H1 (cell line): ENCODE measurements at regions not wholly inside any gene's neighbourhood (a gene's known extent, or its start where the extent isn't known, plus 50 kb on each side); places are given as distances from the start of the nearest gene placed in this dataset.

Source experiments
- CTCF ChIA-PET: fragments of 300-600 bp; sonication (Branson Sonifier 250); formaldehyde crosslinking; loops from one replicate; lab custom pipeline; 2021; ENCODE audit not compliant: partially characterized antibody; lab: Charles Lee
- POLR2A ChIA-PET: fragments of 300-600 bp; sonication (Branson Sonifier 250); formaldehyde crosslinking; loops from one replicate; lab custom pipeline; 2021; ENCODE audit warnings: inconsistent platforms; ENCODE audit not compliant: partially characterized antibody; lab: Charles Lee
- DNase-seq, 2 experiments: peaks; one replicate each; pipeline versions ENCODE4 v3.0.0 to v3.0.0-alpha.2; 2010 to 2022; ENCODE audit warnings: low spot score in 2 of 2, low read depth in 1 of 2, mixed read lengths in 1 of 2
- FAIRE-seq: peaks from 2 replicates; lab custom pipeline; 2011; peaks lifted over from hg19 to GRCh38; lab: Jason Lieb, UNC
- H2AFZ ChIP-seq: 2 replicates; pipeline ENCODE4 v1.8.1; 2012; ENCODE audit warnings: low read length, inconsistent platforms
- H2AK5ac ChIP-seq: 2 replicates; pipeline ENCODE4 v1.6.1; 2013; ENCODE audit warnings: low read depth, low read length
- H2BK120ac ChIP-seq: replicated peaks from 2 replicates; pipeline ENCODE3; 2013; ENCODE audit warnings: low read depth, low read length, inconsistent platforms
- H2BK12ac ChIP-seq: 2 replicates; pipeline ENCODE4 v1.6.1; 2013; ENCODE audit warnings: low read depth, low read length
- H2BK15ac ChIP-seq: 2 replicates; pipeline ENCODE4 v1.6.1; 2013; ENCODE audit warnings: low read length
- H2BK20ac ChIP-seq: 2 replicates; pipeline ENCODE4 v1.6.1; 2013; ENCODE audit warnings: low read length
- H2BK5ac ChIP-seq: 2 replicates; pipeline ENCODE4 v1.6.1; 2013; ENCODE audit warnings: low read depth, low read length
- H3K14ac ChIP-seq: 2 replicates; pipeline ENCODE4 v1.6.1; 2013; ENCODE audit warnings: inconsistent platforms; ENCODE audit not compliant: insufficient read length
- H3K18ac ChIP-seq: 2 replicates; pipeline ENCODE4 v1.6.1; 2013; ENCODE audit warnings: low read length; ENCODE audit errors: extremely low read depth
- H3K23ac ChIP-seq: 2 replicates; pipeline ENCODE4 v1.6.1; 2013; ENCODE audit warnings: inconsistent platforms; ENCODE audit not compliant: insufficient read length
- H3K23me2 ChIP-seq: 2 replicates; pipeline ENCODE4 v1.6.1; 2013; ENCODE audit warnings: low read depth, low read length
- H3K27ac ChIP-seq: 2 replicates; pipeline ENCODE4 v1.6.1; 2011; ENCODE audit warnings: low read depth, low read length, inconsistent platforms
- H3K27me3 ChIP-seq, 4 experiments: replicated peaks in 1 of 4; 1 replicate in 1 of 4; 2 replicates in 3 of 4; pipeline versions ENCODE4 v1.6.1 to v1.8.1; 2011 to 2013; ENCODE audit warnings: low read length in 3 of 4, mild to moderate bottlenecking in 3 of 4, inconsistent platforms in 2 of 4, mixed read lengths in 2 of 4, moderate library complexity in 1 of 4; ENCODE audit not compliant: control insufficient read depth in 3 of 4, insufficient read depth in 3 of 4; ENCODE audit errors: extremely low read depth in 1 of 4
- H3K36me3 ChIP-seq, 4 experiments: 2 replicates each; pipeline versions ENCODE4 v1.6.1 to v1.8.1; 2011 to 2013; ENCODE audit warnings: mild to moderate bottlenecking in 4 of 4, low read length in 3 of 4, moderate library complexity in 2 of 4, control low read depth in 1 of 4, inconsistent platforms in 1 of 4; ENCODE audit not compliant: insufficient read depth in 4 of 4, control insufficient read depth in 2 of 4
- H3K4ac ChIP-seq: replicated peaks from 2 replicates; pipeline ENCODE3; 2013; ENCODE audit warnings: low read length, low read depth, mixed read lengths, inconsistent platforms; ENCODE audit not compliant: insufficient read length
- H3K4me1 ChIP-seq, 4 experiments: replicated peaks in 1 of 4; 1 replicate in 1 of 4; 2 replicates in 3 of 4; pipeline versions ENCODE4 v1.6.1 to v1.8.1; 2011 to 2013; ENCODE audit warnings: low read length in 3 of 4, inconsistent platforms in 2 of 4, mixed read lengths in 1 of 4; ENCODE audit not compliant: insufficient read depth in 4 of 4, control insufficient read depth in 3 of 4
- H3K4me2 ChIP-seq, 2 experiments: 2 replicates each; pipeline versions ENCODE4 v1.6.1 to v1.8.1; 2011 to 2013; ENCODE audit warnings: low read depth in 2 of 2, low read length in 2 of 2, control low read depth in 1 of 2, inconsistent platforms in 1 of 2, mild to moderate bottlenecking in 1 of 2; ENCODE audit not compliant: insufficient read depth in 1 of 2
- H3K4me3 ChIP-seq, 4 experiments: fragments of 200-600, 300-600 bp in 1 of 4; sonication (generic), shearing (Covaris generic), sonication (Bioruptor Twin) in 1 of 4; 2 replicates each; pipeline versions ENCODE4 v1.5.1 to v1.8.1; 2011 to 2016; ENCODE audit warnings: low read length in 4 of 4, low read depth in 3 of 4, control low read depth in 2 of 4, inconsistent platforms in 2 of 4, mild to moderate bottlenecking in 2 of 4, mixed read lengths in 1 of 4, moderate library complexity in 1 of 4; ENCODE audit not compliant: insufficient read depth in 2 of 4; ENCODE audit errors: extremely low read depth in 1 of 4
- H3K56ac ChIP-seq: replicated peaks from 2 replicates; pipeline ENCODE3; 2013; ENCODE audit warnings: low read depth, mild to moderate bottlenecking, mixed read lengths, low read length, inconsistent platforms; ENCODE audit not compliant: insufficient read length
- H3K79me1 ChIP-seq: 2 replicates; pipeline ENCODE4 v1.6.1; 2013; ENCODE audit warnings: low read depth, low read length, control low read depth
- H3K79me2 ChIP-seq, 2 experiments: 2 replicates each; pipeline versions ENCODE4 v1.6.1 to v1.8.1; 2012 to 2013; ENCODE audit warnings: low read length in 2 of 2, mild to moderate bottlenecking in 2 of 2, inconsistent platforms in 1 of 2; ENCODE audit not compliant: insufficient read depth in 2 of 2, control insufficient read depth in 1 of 2
- H3K9ac ChIP-seq, 4 experiments: replicated peaks in 1 of 4; 1 replicate in 1 of 4; 2 replicates in 3 of 4; pipeline versions ENCODE4 v1.6.1 to v1.8.1; 2011 to 2013; ENCODE audit warnings: low read depth in 3 of 4, low read length in 3 of 4, control low read depth in 2 of 4, mild to moderate bottlenecking in 2 of 4, moderate library complexity in 2 of 4, inconsistent platforms in 1 of 4; ENCODE audit errors: extremely low read depth in 1 of 4
- H3K9me3 ChIP-seq, 2 experiments: 2 replicates each; pipeline versions ENCODE4 v1.6.1 to v1.8.1; 2012 to 2013; ENCODE audit warnings: mild to moderate bottlenecking in 2 of 2, moderate library complexity in 2 of 2, control low read depth in 1 of 2, inconsistent platforms in 1 of 2, low read depth in 1 of 2, low read length in 1 of 2, mixed read lengths in 1 of 2; ENCODE audit not compliant: insufficient read depth in 2 of 2
- H4K20me1 ChIP-seq, 2 experiments: replicated peaks in 1 of 2; 2 replicates each; pipeline versions ENCODE3 to v1.8.1; 2011 to 2013; ENCODE audit warnings: inconsistent platforms in 2 of 2, low read length in 2 of 2, mild to moderate bottlenecking in 1 of 2; ENCODE audit not compliant: insufficient read depth in 2 of 2, control insufficient read depth in 1 of 2
- H4K5ac ChIP-seq: 2 replicates; pipeline ENCODE4 v1.6.1; 2013; ENCODE audit warnings: low read length, low read depth, mixed read lengths, inconsistent platforms; ENCODE audit not compliant: insufficient read length
- H4K8ac ChIP-seq: 2 replicates; pipeline ENCODE4 v1.8.0; 2013; ENCODE audit warnings: mild to moderate bottlenecking, moderate library complexity, low read length, inconsistent platforms; ENCODE audit not compliant: insufficient read depth; ENCODE audit errors: extremely low read depth
- H4K91ac ChIP-seq: replicated peaks from 2 replicates; pipeline ENCODE3; 2013; ENCODE audit warnings: low read length, mixed read lengths, inconsistent platforms; ENCODE audit not compliant: insufficient read length
- EP300 ChIP-seq, 2 experiments: IDR thresholded peaks; 1 replicate in 1 of 2; 2 replicates in 1 of 2; pipeline ENCODE4 v1.6.1; 2011 to 2012; ENCODE audit warnings: low read depth in 2 of 2, low read length in 2 of 2, mild to moderate bottlenecking in 2 of 2, borderline replicate concordance in 1 of 2, inconsistent platforms in 1 of 2, moderate library complexity in 1 of 2
- KDM1A ChIP-seq: fragments of 200-600, 300-600 bp; sonication (generic); IDR thresholded peaks from 2 replicates; pipeline ENCODE4 v1.7.1; 2016; ENCODE audit warnings: mild to moderate bottlenecking, low read length, borderline replicate concordance
- SAP30 ChIP-seq: fragments of 300-600 bp; sonication (generic); IDR thresholded peaks from 2 replicates; pipeline ENCODE4 v1.7.1; 2012; ENCODE audit warnings: low read length, moderate library complexity, mild to moderate bottlenecking, inconsistent platforms; ENCODE audit not compliant: insufficient read depth, insufficient replicate concordance
- YY1 ChIP-seq: IDR thresholded peaks from 2 replicates; pipeline ENCODE4 v1.6.1; 2011; ENCODE audit warnings: low read depth, mild to moderate bottlenecking, low read length
- WGBS, 2 experiments: shearing (Covaris generic) in 1 of 2; methylation state at CpG; one replicate each; pipeline versions ENCODE4 v1.1.6 to v1.1.7; 2013 to 2015; ENCODE audit warnings: low lambda C conversion rate in 2 of 2, mixed read lengths in 2 of 2, inconsistent platforms in 1 of 2, low coverage in 1 of 2, missing lambda C conversion rate in 1 of 2; ENCODE audit not compliant: insufficient replicate concordance in 2 of 2, insufficient coverage in 1 of 2, insufficient read length in 1 of 2; ENCODE audit errors: extremely low coverage in 1 of 2, missing lambda C conversion rate in 1 of 2; 5-methylcytosine and 5-hydroxymethylcytosine counted together

DNA sequence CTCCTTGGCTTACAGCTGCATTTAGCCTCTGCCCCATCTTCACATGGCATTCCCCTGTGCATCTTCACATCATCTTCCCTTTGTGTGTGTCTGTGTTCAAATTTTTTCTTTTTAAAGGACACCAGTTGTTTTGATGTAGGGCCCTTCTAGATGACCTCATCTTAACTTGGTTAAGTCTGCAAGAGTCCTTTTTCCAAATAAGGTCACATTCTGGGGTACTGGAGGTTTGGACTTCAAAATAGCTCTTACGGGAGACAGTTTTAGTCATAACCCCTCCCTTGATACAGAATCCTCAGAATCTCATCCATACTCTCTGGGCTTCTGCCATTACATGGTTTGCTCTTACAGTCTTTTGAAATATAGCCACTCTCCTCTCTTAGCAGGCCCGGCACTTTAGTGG lies 231.5 kb upstream of the ATP6AP2 start:
- Histone ChIP-seq H2BK12ac (no peak overlapping the region), H3K56ac (no peak overlapping the region), H3K27me3 (no peaks in the 10 kb centered on the region), H3K27ac (no peak overlapping the region), H3K23ac (no peak overlapping the region), H4K20me1 (no peaks in the 10 kb centered on the region), H3K79me1 (no peaks in the 10 kb centered on the region), H3K4ac (no peak overlapping the region), H3K14ac (no peak overlapping the region), H3K9me3 (no peaks in the 10 kb centered on the region), H3K4me2 (no peak overlapping the region), H2BK20ac (no peak overlapping the region), H4K5ac (no peak overlapping the region), H2AFZ (no peak overlapping the region), H2BK120ac (no peak overlapping the region), H4K8ac (no peak overlapping the region), H3K9ac (no peak overlapping the region), H2BK15ac (no peak overlapping the region), H4K91ac (no peak overlapping the region), H3K36me3 (no peaks in the 10 kb centered on the region), H3K79me2 (no peaks in the 10 kb centered on the region), H3K18ac (no peak overlapping the region), H3K23me2 (no peaks in the 10 kb centered on the region), H2AK5ac (no peak overlapping the region), H2BK5ac (no peak overlapping the region), H3K4me1 (no peaks in the 10 kb centered on the region), H3K4me3 (no peak overlapping the region)
- no peak for DNase-seq
- 86% methylated on average over 2 of the region's 2 CpGs; no CpG with 5 or more reads in 1 of the 2 experiments for whole genome bisulfite sequencing, 2 experiments
- ChIA-PET POLR2A (no interaction called here), CTCF (no interaction called here)
- no peak for FAIRE-seq
- no peak for TF ChIP-seq SAP30
- no peak for TF ChIP-seq EP300 (IDR thresholded peaks at IDR 0.05; ENCODE audit: borderline replicate concordance in 1 of 2, low read depth in 2 of 2, low read length in 2 of 2)
- TF ChIP-seq KDM1A, result no peak
- TF ChIP-seq YY1, result no peak
